HG02981 (cell line): ENCODE measurements at regions not wholly inside any gene's neighbourhood (a gene's known extent, or its start where the extent isn't known, plus 50 kb on each side); places are given as distances from the start of the nearest gene placed in this dataset.
"Not testable (repeated sequence)": the region's sequence is repeated elsewhere in the genome, so short reads cannot be mapped to it uniquely, and the experiment has no call there.

Experiments
- ATAC-seq: cut with Tn5 transposase; IDR thresholded peaks from one replicate; pipeline ENCODE4 v1.9.1; 2021; ENCODE audit warnings: mild to moderate bottlenecking, moderate library complexity; ENCODE audit not compliant: unreplicated experiment

DNA sequence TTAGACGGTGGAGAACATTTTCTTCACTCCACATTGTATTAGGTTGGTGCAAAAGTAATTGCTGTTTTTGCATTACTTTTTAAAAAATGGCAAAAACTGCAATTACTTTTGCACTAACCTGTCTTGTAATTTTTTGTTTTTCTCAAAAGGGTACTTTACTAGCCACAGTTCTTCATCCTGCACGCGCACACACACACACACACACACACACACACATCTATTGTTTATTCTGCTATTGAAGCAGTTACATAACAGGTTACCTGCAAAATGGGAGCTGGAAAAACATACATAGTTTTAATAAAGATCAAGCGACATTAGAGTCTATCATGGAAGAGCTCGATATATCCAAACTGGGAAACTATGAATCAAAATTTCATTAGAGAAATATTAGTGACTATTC is 235.2 kb downstream of the SIM1 start:
- ATAC-seq: no peak

DNA sequence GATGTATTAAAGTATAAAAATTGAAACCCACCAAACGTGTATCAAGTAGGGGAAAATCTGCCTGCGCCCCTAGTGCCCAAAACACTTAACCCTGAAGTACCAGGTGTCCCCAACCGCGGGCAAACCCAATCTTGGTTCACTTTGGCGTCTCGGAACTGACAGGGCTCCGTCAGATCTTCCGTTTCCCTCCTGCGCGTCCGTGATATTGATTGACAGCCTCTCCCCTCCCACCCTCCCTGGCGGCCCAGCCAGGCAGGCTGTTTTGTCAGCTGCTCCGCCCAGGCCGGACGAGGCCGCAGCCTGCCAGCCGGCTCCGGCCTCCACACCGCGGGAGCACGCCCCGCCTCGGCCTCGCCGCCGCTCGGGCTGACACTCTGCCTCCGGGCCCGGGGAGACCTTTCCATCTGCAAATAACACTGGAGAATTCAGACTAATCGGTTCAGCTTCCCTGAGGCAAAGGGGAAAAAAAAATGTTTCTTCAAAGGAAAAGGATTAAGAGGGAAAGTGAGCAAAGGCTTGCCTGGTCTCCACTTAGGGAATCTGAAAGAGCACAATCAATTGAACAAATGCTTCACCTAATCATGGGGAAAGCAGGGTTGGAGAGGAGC is 234.9 kb upstream of the MCHR2 start:
- peak; percentile 99 for ATAC-seq

DNA sequence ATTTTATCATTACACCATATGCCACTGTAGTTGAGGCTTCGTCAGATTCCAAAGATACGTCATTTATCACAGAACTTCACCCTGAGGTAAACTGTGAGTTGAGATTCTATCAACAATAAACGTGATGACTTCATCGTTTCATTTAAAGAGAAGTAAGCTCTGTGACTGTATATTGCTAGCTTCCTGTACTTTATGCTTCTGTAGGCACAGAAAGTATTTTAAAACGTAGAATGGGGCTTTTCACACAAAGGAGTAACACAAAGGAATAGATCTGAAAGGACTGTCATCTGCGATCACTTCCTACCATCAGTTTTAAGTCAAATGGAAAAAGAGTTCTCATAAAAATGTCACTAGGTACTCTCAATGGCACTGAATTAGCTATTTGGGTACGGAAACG is 234.4 kb upstream of the MCHR2 start:
- peak; percentile 8 for ATAC-seq

DNA sequence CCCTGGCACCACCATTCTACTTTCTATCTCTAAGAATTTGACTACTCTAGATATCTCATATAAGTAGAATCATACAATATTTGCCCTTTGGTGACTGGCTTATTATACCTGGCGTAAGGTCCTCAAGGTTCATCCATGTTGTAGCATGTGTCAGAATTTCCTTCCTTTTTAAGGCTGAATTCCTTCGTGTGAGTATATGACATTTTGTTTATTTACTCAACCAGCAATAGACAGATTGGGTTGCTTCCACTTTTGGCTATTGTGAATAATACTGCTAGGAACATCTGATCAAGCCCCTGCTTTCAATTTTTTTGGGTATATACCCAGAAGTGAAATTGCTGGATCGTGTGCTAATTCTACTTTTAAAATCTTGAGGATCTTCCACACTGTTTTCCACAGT is 232.8 kb upstream of the MCHR2 start:
- no peak for ATAC-seq

DNA sequence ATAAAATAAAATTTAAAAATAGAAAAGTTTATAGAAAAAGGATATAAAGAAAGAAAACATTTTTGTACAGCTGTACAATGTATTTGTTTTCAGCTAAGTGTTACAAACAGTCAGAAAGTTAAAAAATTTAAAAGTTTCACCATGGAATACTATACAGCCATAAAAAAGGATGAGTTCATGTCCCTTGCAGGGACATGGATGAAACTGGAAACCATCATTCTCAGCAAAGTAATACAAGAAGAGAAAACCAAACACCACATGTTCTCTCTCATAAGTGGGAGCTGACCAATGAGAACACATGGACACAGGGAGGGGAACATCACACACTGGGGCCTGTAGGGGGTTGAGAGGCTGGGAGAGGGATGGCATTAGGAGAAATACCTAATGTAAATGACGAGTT is 229.9 kb upstream of the MCHR2 start:
- ATAC-seq: not testable (repeated sequence)

DNA sequence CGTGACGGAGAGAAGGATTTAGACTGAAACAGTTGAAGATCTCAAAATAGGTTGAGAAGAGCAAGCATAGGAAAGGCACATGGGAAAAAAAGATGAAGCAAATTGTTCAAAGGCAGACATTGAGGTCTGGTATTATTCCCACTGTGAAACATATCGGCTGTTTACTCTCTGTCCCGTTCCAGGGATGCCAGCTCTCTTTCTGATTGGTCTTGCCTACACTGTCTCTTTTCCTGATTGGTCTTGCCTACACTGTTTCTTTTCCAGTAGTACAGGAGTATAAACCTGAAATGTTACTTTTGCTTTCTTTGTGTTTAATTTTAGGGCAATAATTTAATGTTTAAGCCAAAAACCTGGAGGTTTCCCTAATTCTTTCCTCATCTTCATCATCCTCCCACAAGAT is 226.5 kb upstream of the MCHR2 start:
- no peak for ATAC-seq

DNA sequence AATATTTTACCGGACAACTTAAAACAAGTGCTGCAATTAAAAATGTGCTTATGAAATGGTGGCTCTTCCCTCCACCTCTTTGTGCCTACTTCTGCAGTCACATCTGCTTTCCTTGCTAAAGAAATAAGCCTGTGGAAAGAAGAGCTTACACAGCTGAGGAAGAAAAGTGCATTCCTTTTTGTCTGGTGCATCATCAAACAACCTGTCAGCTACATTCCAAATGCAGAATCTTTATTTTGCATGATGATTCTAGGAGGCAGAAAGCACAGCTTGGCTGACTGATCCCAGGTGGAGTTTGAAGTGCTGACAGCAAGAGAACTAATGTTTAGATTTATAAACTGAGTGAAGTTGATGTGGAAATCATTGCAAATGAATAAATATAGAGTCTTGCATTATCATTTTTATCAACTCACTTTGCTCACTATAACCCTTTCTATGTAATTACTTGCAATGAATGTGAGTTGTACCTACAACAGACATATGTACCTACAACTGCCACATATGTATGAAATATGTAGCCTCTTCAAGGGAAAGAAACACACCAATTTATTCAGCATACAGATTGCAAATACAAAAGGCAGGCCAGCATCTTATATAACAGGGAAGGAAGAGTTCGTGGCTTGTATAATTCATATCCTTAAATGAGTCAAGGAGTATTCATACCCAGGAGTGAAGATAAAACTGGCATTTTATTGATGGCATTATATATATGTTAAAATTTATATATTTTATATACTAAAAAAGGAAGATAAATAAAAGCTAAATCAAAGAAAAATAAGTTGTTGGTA is 223.4 kb upstream of the MCHR2 start:
- ATAC-seq: no peak

DNA sequence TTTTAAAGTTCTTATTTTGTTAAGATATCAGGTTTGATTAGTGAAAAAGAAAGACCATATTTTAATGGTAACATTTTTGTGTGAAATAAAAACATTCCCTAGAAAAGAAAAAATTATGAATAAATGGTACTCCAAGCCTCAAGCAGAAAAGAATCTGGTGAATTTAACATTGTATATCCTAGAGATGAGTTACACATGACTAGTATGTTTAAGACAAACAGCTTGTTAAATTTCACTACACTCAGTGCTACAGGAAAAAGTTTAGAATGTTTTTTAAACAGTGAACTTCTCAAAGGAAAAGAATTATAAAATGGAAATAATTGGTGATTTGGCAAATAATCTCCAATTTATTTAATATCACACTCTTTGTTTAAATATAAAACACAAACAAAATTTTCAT is 222.7 kb upstream of the MCHR2 start:
- no peak for ATAC-seq

DNA sequence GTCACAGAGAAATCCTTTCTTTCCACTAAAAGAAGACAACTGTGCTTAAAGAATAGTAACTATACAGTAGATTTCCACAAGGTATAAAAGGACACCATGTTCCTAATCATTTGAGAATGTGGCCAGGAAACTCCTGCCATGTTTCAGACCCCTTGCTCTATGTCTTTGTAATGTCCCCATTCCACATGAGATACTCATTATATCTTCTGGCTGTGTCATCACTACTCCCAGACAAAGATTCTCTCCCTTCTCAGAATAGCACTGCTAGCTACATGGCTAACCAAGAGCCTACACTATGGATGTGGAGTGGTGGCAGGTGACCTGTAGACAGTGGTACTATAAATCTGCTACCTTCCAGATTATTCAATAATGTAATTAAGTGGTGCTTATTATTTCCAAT is 218.1 kb upstream of the MCHR2 start:
- no peak for ATAC-seq

DNA sequence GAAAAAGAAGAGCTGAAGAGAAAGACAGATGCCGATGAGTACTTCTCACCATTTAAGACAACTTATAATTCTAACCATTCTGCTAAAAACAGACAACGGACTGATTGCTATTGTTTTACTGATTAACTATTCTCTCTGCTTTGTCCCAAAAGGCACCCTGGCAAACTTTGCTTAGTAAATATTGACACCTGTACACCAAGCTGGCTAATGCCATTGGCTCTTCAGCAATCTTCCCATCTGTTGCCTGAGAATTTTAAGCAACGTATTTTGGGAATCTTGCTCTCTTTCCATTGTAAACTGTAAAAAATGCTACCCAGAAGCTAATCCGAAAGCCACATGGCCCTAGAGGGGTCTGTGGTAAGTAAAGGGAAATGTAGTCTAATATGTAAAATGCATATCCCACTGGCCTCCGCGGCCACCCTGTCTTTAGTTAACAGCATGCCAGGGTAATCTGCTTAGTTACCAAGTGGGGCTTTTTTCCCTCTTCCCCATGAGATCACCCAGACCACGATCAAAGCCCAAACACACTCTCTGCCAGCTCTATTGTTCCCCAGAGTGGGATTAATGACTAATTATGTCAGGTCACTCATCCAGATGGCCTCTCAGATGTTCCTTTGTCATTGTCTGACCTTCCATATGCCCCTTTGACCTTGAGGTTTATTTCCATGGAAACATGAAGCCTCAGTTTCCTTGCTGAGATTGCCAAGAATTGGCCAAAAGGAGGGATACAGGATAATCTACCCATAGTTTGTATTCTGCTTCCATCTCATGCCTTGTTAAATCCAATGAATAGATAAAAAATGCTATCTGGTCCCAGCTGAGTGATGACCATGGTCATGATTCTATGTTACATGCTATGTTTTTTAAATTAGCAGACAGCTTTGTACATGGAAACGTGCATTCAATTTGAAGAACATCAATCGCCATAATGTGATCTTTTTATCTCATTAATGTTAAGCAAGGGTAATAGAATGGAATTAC is 216.4 kb upstream of the MCHR2 start:
- ATAC-seq: no peak

DNA sequence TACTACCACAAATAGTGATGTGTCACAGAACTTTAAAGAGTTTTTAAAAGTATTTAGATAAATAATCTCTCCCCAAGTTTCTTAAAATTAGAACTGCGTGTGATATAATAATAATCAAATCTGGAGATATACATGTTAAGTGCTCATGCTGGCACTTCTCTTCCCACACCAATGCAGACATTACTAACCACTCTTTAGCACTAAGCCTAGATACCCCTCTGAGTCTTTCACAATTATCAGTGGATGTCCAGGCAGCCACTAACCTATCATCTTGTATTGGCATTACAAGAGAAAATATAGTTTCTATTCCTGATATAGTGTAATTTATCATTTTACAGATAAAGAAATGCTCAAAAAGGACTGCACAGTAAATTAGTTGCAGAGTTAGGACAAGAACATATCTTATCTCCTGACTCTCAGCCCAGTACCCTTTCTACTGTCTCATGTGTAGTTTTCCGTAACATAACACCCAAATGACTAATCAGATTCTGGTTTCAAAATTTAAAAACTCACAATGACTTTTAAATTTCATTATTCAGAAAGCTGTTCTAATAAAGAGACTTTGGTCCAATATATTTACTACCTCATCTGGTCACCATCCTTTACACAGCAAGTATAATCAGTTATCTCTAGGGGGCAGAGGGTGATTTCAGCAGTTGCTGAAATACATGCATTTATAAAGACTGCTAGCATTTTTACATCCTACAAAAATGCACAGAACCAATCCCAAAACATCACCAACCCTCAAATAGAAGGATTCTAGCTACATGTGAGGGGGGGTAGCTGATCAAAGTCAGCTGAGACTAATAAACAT is 215.5 kb upstream of the MCHR2 start:
- no peak for ATAC-seq

DNA sequence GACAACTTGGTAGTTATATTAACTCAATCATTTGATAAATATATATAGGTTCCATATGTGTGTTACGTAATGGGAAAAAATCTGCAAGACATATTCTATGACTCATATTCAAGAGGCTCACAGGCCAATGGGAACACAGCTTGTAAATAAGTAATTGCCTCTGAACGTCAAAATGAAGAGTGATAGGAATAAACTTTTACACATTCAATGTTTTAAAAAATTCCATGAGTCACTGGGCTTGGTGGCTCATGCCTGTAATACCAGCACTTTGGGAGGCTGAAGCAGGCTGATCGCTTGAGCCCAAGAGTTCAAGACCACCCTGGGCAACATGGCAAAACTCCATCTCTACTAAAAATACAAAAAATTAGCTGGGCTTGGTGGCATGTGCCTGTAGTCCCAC is 209.4 kb upstream of the MCHR2 start:
- no peak for ATAC-seq

DNA sequence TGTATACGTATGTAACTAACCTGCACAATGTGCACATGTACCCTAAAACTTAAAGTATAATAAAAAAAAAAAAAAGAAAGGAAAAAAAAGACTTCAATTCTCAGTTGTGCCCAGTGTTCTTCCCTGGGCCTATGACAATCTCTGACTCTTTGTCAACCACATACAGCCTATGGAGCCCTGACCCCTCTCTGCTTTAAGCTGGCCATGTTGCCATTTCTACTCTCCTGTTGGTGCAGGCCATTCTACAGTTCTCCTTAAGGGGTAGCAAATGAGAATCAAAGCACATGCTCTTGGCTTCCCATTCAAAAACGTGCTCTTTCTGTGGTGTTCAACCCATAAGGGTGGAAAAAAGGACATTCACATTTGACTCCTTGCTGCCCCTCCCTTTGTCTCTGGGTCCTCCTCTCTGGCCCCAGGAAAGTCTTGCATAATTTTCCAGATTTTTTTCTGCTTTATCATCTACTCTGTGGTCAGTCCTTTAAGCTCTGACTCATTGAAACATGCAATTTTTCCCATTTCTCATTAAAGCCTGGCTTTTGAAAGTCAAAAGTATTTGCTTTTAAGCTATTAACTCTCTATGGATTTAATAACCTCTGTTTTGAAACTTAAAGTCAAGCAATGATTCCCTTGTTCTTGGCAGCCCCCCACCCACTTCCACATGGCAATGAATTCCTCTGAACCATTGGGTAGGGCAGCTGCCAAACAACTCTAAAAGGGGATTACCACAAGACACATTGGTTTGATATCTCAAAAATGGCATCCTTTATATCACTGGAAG is 208.6 kb upstream of the MCHR2 start:
- ATAC-seq: no peak

DNA sequence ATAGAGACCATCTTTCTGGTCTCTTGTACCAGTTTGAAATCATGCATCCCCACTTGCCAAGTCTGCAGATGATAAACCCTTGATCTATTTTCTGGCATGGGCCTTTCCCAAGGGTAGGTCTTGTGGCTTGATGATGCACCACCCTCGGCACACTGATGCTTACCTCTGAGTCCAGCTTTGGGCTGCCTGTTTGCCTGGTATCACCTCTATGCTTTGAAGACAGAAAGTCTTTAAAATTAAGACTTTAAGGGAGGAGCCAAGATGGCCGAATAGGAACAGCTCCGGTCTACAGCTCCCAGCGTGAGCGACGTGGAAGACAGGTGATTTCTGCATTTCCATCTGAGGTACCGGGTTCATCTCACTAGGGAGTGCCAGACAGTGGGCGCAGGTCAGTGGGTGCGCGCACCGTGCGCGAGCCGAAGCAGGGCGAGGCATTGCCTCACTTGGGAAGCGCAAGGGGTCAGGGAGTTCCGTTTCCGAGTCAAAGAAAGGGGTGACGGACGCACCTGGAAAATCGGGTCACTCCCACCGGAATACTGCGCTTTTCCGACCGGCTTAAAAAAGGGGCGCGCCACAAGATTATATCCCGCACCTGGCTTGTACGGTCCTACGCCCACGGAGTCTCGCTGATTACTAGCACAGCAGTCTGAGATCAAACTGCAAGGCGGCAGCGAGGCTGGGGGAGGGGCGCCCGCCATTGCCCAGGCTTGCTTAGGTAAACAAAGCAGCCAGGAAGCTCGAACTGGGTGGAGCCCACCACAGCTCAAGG is 202.4 kb upstream of the MCHR2 start:
- not testable (repeated sequence) for ATAC-seq

DNA sequence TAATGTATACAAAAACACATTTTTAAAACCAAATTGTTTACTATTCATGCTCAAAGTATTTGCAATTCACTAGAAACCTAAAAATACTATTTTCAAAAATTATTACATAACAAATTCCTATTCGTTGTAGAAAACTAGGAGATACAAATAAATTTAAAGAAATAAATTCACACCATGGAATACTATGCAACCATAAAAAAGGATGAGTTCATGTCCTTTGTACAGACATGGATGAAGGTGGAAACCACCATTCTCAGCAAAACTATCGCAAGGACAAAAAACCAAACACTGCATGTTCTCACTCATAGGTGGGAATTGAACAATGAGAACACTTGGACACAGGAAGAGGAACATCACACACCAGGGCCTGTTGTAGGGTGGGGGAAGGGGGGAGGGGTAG is 201.2 kb upstream of the MCHR2 start:
- ATAC-seq: not testable (repeated sequence)

DNA sequence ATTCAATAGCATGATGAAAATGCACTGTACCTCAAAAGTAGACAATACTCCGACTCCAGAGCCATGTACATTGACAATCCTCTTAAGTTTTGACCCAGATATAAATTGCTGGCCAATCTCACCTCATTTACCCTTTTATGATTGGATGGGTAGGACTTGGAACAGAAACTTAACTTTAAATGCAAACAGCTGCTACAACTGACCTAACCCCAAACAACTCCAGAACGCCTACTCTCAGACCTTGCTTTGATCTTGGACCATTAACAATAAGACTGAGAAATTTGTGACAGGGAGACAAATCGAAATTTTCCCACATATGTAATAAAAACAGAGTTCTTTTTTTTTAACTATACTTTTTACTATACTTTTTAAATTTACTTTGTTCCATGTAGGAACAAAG is 200.5 kb upstream of the MCHR2 start:
- ATAC-seq: no peak

DNA sequence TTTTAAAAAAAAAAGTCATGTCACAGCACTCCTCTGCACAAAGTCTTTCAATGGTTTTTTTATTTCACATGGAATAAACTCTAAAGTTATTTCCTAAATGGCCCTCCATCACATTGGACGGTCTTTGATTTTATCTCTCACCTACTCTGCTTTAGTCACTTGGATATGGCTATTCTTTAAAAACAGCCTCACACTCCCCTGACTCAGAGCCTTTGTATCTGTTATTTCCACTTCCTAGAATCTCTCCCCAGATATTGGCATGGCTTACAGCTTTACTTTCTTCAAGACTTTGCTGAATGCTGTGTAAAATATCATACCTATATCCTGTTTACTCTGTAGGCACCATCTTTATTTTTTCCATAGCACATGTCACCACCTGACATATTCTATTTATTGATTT is 194.7 kb upstream of the MCHR2 start:
- ATAC-seq: no peak

DNA sequence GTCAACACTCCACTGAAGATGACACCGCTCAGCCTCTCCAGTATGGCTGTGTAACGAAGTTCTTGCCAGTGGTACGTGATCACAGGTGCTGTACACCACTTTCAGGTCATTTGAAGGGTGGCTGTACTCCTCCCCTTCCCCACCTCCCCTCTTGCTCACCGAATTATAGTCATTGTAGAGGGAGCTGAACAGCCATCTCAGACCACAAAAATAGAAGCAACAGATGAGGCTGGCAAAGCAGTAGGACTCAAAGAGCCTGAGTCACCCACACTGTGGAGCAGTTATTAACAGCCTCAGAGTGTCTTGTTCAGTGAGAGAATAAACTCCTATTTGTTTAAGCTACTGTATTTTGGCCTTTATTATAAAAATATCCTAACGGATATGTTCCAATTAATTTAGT is 192.5 kb upstream of the MCHR2 start:
- no peak for ATAC-seq

DNA sequence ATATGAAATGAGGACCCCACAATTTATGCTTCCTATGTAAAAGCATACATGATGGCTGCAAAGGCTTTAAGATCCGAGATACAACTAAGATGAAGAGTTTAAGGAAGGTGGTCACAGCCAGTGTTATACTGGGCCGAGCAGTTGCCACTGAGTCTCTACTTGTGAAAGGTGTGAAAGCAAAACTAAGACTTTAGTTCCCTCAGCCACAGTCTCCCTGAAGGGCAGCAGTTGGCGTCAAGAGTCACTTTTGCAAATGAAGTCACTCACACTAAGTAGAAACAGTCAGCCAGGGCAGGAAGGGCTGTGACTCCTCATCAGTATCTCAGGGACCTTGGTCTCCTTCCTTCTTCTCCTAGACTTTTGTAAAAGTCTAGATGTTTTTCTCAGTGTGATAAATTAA is 191.6 kb upstream of the MCHR2 start:
- peak; percentile 71 for ATAC-seq
